Osteoblast (primary cell): ENCODE measurements at regions not wholly inside any gene's neighbourhood (a gene's known extent, or its start where the extent isn't known, plus 50 kb on each side); places are given as distances from the start of the nearest gene placed in this dataset.

Source experiments
- DNase-seq: peaks from one replicate; pipeline ENCODE4 v3.0.0; 2011; ENCODE audit warnings: low spot score, mixed read lengths; ENCODE audit not compliant: insufficient read length; ENCODE audit errors: missing footprints
- H2AFZ ChIP-seq: 2 replicates; pipeline ENCODE4 v1.6.0; 2011; ENCODE audit warnings: mild to moderate bottlenecking, low read length
- H3K27ac ChIP-seq: 2 replicates; pipeline ENCODE4 v1.5.1; 2011; ENCODE audit warnings: mild to moderate bottlenecking, low read depth, low read length, moderate library complexity
- H3K27me3 ChIP-seq: 2 replicates; pipeline ENCODE4 v1.6.0; 2012; ENCODE audit warnings: mild to moderate bottlenecking, control low read depth, inconsistent platforms, low read length, moderate library complexity; ENCODE audit not compliant: insufficient read depth
- H3K36me3 ChIP-seq: 2 replicates; pipeline ENCODE4 v1.5.1; 2011; ENCODE audit warnings: mild to moderate bottlenecking, low read length, control low read depth, moderate library complexity; ENCODE audit not compliant: insufficient read depth
- H3K4me1 ChIP-seq: 2 replicates; pipeline ENCODE4 v1.5.1; 2011; ENCODE audit warnings: mild to moderate bottlenecking, low read length, control low read depth, moderate library complexity; ENCODE audit not compliant: insufficient read depth
- H3K4me2 ChIP-seq: 2 replicates; pipeline ENCODE4 v1.6.0; 2011; ENCODE audit warnings: mild to moderate bottlenecking, low read length; ENCODE audit not compliant: insufficient read depth
- H3K4me3 ChIP-seq: fragments of 200-600 bp; sonication (generic); 3 replicates; pipeline ENCODE4 v1.5.1; 2012; ENCODE audit warnings: mild to moderate bottlenecking, low read length, inconsistent platforms; ENCODE audit not compliant: insufficient read depth
- H3K79me2 ChIP-seq: 2 replicates; pipeline ENCODE4 v1.6.0; 2012; ENCODE audit warnings: mild to moderate bottlenecking, low read length, control low read depth, inconsistent platforms; ENCODE audit not compliant: insufficient read depth
- H3K9me3 ChIP-seq: 2 replicates; pipeline ENCODE4 v1.5.1; 2011; ENCODE audit warnings: low read depth, low read length, control low read depth
- H4K20me1 ChIP-seq: 2 replicates; pipeline ENCODE4 v1.6.0; 2012; ENCODE audit warnings: mild to moderate bottlenecking, low read length, control low read depth; ENCODE audit not compliant: insufficient read depth
- CTCF ChIP-seq: IDR thresholded peaks from 2 replicates; pipeline ENCODE4 v1.5.1; 2011; ENCODE audit warnings: mild to moderate bottlenecking, low read depth, low read length, moderate library complexity; ENCODE audit errors: extremely low read depth

DNA sequence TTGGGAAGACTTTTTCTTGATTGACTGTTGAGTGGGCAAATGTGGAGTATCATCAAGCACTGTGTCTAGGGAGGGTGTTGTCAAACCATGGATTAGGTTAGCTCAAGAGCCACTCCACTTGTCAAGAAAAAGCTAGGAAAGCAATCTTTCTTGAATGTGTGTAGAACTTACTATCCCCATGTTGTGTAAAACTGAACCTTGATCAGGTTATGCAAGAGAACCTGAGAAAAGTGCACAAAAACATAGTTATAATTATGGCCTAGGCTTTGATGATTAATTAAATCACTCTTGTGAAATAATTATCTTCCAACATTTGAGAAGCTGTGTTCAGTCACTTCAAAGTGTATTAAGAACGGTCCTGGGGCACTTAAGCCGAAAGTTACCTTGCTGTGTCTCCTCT, 238.2 kb upstream of the OBI1 start:
- H3K9me3 ChIP-seq, result peaks cover 4% of the 10 kb centered on the region
- no peaks in the 10 kb centered on the region for H3K27me3 ChIP-seq
- H3K4me2 ChIP-seq, result no peak overlapping the region
- no peak overlapping the region for H2AFZ ChIP-seq
- no peak overlapping the region for H3K4me3 ChIP-seq
- TF ChIP-seq CTCF, result no peak
- no peaks in the 10 kb centered on the region for H3K4me1 ChIP-seq
- no peak overlapping the region for H3K27ac ChIP-seq
- H3K79me2 ChIP-seq, result no peaks in the 10 kb centered on the region
- no peaks in the 10 kb centered on the region for H3K36me3 ChIP-seq
- no peaks in the 10 kb centered on the region for H4K20me1 ChIP-seq
- no peak for DNase-seq

DNA sequence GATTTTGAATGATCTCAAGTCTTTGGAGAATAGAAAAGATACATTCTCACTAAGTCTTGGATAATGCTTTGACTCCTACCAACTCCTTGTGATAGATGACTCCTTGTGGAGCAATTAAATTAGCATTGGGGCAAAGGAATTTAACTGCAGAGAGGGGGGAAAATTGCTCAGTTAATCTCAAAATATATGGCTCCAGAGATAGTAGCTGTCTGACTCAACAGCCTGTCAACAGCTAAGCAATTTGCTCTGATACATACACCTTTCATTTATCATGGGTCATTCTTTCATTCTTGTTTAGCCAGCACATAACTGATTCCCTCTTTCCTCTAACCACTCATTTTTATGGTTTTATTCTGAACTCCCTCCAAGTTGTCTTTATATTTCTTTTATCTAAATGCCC, 225.6 kb upstream of the OBI1 start:
- Histone ChIP-seq H3K4me3 (no peak overlapping the region), H3K4me1 (no peaks in the 10 kb centered on the region), H3K79me2 (no peaks in the 10 kb centered on the region), H3K27ac (no peak overlapping the region), H3K27me3 (no peaks in the 10 kb centered on the region), H3K4me2 (no peak overlapping the region), H4K20me1 (no peaks in the 10 kb centered on the region), H3K9me3 (no peaks in the 10 kb centered on the region), H2AFZ (no peak overlapping the region), H3K36me3 (no peaks in the 10 kb centered on the region)
- no peak for TF ChIP-seq CTCF
- no peak for DNase-seq

GRCh38 chr13:78881751-78882150, 222.8 kb upstream of the OBI1 start:
- no peak overlapping the region for H3K4me2 ChIP-seq
- H3K4me3 ChIP-seq, result no peak overlapping the region
- no peak overlapping the region for H3K27ac ChIP-seq
- no peak for DNase-seq
- no peaks in the 10 kb centered on the region for H3K79me2 ChIP-seq
- no peak for TF ChIP-seq CTCF
- H3K27me3 ChIP-seq, result no peaks in the 10 kb centered on the region
- no peak overlapping the region for H2AFZ ChIP-seq
- no peaks in the 10 kb centered on the region for H3K4me1 ChIP-seq
- H3K36me3 ChIP-seq, result no peaks in the 10 kb centered on the region
- no peaks in the 10 kb centered on the region for H4K20me1 ChIP-seq
- no peaks in the 10 kb centered on the region for H3K9me3 ChIP-seq

DNA sequence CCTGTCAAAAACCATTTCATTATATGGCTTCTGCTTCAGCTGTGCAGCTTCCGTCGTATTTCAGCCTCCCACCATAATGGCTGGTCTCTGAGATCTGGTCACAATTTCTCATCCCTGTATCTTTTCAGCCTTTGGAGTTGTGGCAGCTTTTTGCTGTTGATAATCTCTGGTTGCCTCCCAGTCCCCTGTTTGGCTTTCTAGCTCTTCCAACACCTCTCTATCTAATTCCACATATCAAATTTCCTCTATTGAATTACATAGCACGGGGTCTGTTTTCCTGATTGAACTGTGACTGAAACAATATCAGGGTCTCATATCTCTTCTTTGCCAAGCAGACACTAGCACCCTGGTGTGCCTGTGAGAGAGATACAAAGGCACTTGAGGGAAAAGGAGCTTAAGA, 222.1 kb upstream of the OBI1 start:
- no peak overlapping the region for H2AFZ ChIP-seq
- H3K4me3 ChIP-seq, result no peak overlapping the region
- H3K9me3 ChIP-seq, result no peaks in the 10 kb centered on the region
- no peak for DNase-seq
- no peak for TF ChIP-seq CTCF
- H3K4me2 ChIP-seq, result no peak overlapping the region
- no peak overlapping the region for H3K27ac ChIP-seq
- H4K20me1 ChIP-seq, result no peaks in the 10 kb centered on the region
- no peaks in the 10 kb centered on the region for H3K27me3 ChIP-seq
- H3K4me1 ChIP-seq, result no peaks in the 10 kb centered on the region
- no peaks in the 10 kb centered on the region for H3K36me3 ChIP-seq
- H3K79me2 ChIP-seq, result no peaks in the 10 kb centered on the region
